ENCODE measurements at regions not wholly inside any gene's neighbourhood (a gene's known extent, or its start where the extent isn't known, plus 50 kb on each side); places are given as distances from the start of the nearest gene placed in this dataset.
"Not testable (repeated sequence)": the region's sequence is repeated elsewhere in the genome, so short reads cannot be mapped to it uniquely, and the experiment has no call there.

DNA sequence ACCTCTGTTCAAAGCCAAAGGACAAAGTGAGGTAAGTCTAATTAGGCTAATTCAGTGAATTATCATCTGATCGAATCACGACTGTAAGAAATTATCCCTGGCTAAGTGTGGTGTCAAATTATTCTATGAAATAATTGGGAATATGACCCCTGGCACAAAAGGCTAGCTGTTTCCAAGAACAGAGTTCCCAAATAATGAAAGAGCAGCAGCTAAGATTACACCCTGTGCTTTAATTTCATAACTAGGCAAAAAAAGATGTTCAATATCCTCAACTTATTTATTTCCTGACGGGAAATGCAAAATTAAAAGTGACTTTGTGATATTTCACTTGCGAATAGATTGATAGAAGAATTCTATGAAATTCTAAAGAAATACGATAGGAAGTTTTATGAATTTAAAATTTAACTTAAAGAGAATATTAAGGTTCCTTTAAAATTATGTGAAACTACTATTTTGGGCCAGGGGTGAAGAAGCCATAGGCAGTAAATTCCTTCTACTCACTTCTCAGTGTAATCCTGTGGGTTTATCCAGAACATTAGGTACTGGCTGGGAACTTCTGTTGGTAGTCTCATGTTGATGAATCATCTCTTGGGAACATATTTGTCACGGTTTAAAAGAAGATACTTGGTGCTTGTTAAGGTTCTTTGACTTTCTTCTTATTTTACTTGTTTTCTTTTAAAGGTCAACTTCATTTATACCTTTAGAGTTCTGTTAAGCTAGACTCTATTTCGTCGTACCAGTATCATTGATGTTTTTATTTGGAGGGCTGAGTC lies 148.5 kb downstream of the POLR1F start:
- H3K4me3 Mint-ChIP-seq (ENCODE audit: unreplicated experiment): no peak overlapping the region

DNA sequence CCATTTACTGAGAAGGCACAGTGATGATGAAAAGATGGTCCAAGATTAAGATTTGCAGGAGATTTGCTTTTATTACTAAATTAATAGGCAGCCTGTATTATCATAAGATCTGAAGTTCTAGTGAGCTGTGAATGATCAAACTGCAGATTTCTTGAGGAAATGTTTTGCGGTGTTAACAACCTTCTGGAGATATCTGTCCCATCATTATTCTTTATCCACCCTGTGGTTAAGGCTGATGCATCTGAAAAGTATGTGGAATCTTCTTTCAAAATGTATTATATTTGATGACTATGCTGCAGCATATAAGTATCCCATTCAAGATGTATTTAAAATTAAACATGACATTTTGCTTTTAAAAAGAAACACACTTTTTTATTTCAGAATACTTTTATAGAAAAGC lies 150.3 kb downstream of the POLR1F start:
- no peak for DNase-seq (ENCODE audit: low spot score)
- no peaks in the 10 kb centered on the region for H3K4me1 Mint-ChIP-seq (ENCODE audit: unreplicated experiment)
- no peak overlapping the region for H3K27ac Mint-ChIP-seq (ENCODE audit: unreplicated experiment)
- no peaks in the 10 kb centered on the region for H3K36me3 Mint-ChIP-seq (ENCODE audit: low read depth, unreplicated experiment)
- no peak overlapping the region for H3K4me3 Mint-ChIP-seq (ENCODE audit: unreplicated experiment)
- H3K9me3 Mint-ChIP-seq (ENCODE audit: unreplicated experiment): no peaks in the 10 kb centered on the region
- TF ChIP-seq, protein P1, sequence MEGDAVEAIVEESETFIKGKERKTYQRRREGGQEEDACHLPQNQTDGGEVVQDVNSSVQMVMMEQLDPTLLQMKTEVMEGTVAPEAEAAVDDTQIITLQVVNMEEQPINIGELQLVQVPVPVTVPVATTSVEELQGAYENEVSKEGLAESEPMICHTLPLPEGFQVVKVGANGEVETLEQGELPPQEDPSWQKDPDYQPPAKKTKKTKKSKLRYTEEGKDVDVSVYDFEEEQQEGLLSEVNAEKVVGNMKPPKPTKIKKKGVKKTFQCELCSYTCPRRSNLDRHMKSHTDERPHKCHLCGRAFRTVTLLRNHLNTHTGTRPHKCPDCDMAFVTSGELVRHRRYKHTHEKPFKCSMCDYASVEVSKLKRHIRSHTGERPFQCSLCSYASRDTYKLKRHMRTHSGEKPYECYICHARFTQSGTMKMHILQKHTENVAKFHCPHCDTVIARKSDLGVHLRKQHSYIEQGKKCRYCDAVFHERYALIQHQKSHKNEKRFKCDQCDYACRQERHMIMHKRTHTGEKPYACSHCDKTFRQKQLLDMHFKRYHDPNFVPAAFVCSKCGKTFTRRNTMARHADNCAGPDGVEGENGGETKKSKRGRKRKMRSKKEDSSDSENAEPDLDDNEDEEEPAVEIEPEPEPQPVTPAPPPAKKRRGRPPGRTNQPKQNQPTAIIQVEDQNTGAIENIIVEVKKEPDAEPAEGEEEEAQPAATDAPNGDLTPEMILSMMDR (IDR thresholded peaks at IDR 0.05; ENCODE audit: unreplicated experiment): no peak
- H3K27me3 Mint-ChIP-seq (ENCODE audit: unreplicated experiment): no peaks in the 10 kb centered on the region

More for the DNA sequence above, 148.5 kb downstream of the POLR1F start:
- DNase-seq (ENCODE audit: low spot score): no peak
- Mint-ChIP-seq H3K4me1 (ENCODE audit: unreplicated experiment) (no peaks in the 10 kb centered on the region), H3K27me3 (ENCODE audit: unreplicated experiment) (no peaks in the 10 kb centered on the region), H3K9me3 (ENCODE audit: unreplicated experiment) (no peaks in the 10 kb centered on the region), H3K27ac (ENCODE audit: unreplicated experiment) (no peak overlapping the region), H3K36me3 (ENCODE audit: low read depth, unreplicated experiment) (no peaks in the 10 kb centered on the region)
- TF ChIP-seq, protein P1 (IDR thresholded peaks at IDR 0.05; ENCODE audit: unreplicated experiment): no peak

DNA sequence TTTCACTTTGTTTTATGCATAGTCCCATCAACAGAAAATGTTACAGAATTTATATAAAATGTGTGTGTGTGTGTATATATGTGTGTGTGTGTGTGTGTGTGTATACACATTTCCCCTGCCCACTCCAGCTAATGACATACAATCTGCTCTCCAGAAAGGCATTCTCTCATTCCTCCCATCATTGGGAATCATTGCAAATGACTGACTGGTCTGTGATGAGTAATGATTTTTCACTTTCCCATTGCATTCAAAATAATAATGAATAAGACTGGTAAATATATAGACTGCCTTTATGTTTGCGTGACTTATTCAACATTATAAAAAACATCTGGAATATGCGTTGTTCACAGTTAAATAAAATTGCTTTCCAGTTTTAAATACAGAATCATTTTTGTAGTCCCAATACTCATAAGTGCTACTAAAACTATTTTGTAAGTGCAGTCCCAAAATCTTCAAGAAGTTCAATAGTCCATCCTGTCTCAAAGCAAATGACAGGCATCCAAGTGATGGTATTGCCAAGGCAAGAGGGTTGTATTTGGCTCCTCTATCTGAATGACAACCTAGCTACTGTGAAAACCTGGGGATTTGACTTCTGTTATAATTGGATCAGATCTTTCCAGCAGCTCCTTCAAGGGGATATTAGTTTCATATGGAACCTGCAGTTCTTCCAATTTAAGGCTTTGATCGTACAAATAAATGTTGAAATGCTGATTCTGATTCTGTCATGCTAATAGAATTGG lies 150.9 kb downstream of the POLR1F start:
- TF ChIP-seq, protein P1 (IDR thresholded peaks at IDR 0.05; ENCODE audit: unreplicated experiment): no peak
- H3K4me3 Mint-ChIP-seq (ENCODE audit: unreplicated experiment): no peak overlapping the region
- H3K4me1 Mint-ChIP-seq (ENCODE audit: unreplicated experiment): no peaks in the 10 kb centered on the region
- H3K9me3 Mint-ChIP-seq (ENCODE audit: unreplicated experiment): no peaks in the 10 kb centered on the region
- no peaks in the 10 kb centered on the region for H3K36me3 Mint-ChIP-seq (ENCODE audit: low read depth, unreplicated experiment)
- H3K27ac Mint-ChIP-seq (ENCODE audit: unreplicated experiment): no peak overlapping the region
- no peaks in the 10 kb centered on the region for H3K27me3 Mint-ChIP-seq (ENCODE audit: unreplicated experiment)
- DNase-seq (ENCODE audit: low spot score): no peak

- no peak overlapping the region for H3K27ac Mint-ChIP-seq (ENCODE audit: unreplicated experiment)
- H3K4me3 Mint-ChIP-seq (ENCODE audit: unreplicated experiment): no peak overlapping the region
- no peaks in the 10 kb centered on the region for H3K36me3 Mint-ChIP-seq (ENCODE audit: low read depth, unreplicated experiment)
- H3K27me3 Mint-ChIP-seq (ENCODE audit: unreplicated experiment): peaks cover 2% of the 10 kb centered on the region
- H3K9me3 Mint-ChIP-seq (ENCODE audit: unreplicated experiment): no peaks in the 10 kb centered on the region
- TF ChIP-seq, protein P1 (IDR thresholded peaks at IDR 0.05; ENCODE audit: unreplicated experiment): no peak
- no peaks in the 10 kb centered on the region for H3K4me1 Mint-ChIP-seq (ENCODE audit: unreplicated experiment)
- no peak for DNase-seq (ENCODE audit: low spot score)
Measured at GRCh38 chr7:19554581-19554980, 154.3 kb downstream of the POLR1F start.

GRCh38 chr7:19552576-19552975 lies 156.3 kb downstream of the POLR1F start:
- H3K27me3 Mint-ChIP-seq (ENCODE audit: unreplicated experiment): peaks cover 2% of the 10 kb centered on the region
- H3K36me3 Mint-ChIP-seq (ENCODE audit: low read depth, unreplicated experiment): no peaks in the 10 kb centered on the region
- TF ChIP-seq, protein P1 (IDR thresholded peaks at IDR 0.05; ENCODE audit: unreplicated experiment): no peak
- DNase-seq (ENCODE audit: low spot score): no peak
- H3K4me1 Mint-ChIP-seq (ENCODE audit: unreplicated experiment): no peaks in the 10 kb centered on the region
- H3K4me3 Mint-ChIP-seq (ENCODE audit: unreplicated experiment): no peak overlapping the region
- H3K27ac Mint-ChIP-seq (ENCODE audit: unreplicated experiment): no peak overlapping the region
- no peaks in the 10 kb centered on the region for H3K9me3 Mint-ChIP-seq (ENCODE audit: unreplicated experiment)

DNA sequence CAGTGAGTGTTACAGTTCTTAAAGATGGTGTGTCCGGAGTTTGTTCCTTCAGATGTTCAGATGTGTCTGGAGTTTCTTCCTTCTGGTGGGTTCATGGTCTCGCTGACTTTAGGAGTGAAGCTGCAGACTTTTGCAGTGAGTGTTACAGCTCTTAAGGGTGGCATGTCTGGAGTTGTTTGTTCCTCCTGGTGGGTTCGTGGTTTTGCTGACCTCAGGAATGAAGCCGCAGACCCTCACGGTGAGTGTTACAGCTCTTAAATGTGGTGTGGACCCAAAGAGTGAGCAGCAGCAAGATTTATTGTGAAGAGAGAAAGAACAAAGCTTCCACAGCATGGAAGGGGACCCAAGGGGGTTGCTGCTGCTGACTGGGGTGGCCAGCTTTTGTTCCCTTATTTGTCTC lies 159.6 kb downstream of the POLR1F start:
- H3K4me1 Mint-ChIP-seq (ENCODE audit: unreplicated experiment); H3K36me3 Mint-ChIP-seq (ENCODE audit: low read depth, unreplicated experiment); H3K4me3 Mint-ChIP-seq (ENCODE audit: unreplicated experiment); H3K27ac Mint-ChIP-seq (ENCODE audit: unreplicated experiment); DNase-seq (ENCODE audit: low spot score); H3K27me3 Mint-ChIP-seq (ENCODE audit: unreplicated experiment); H3K9me3 Mint-ChIP-seq (ENCODE audit: unreplicated experiment): not testable (repeated sequence)

All from endothelial cell (in vitro differentiated cells).